Type B pancreatic cell (in vitro differentiated cells): ENCODE measurements at regions not wholly inside any gene's neighbourhood (a gene's known extent, or its start where the extent isn't known, plus 50 kb on each side); places are given as distances from the start of the nearest gene placed in this dataset.

Experiments
- DNase-seq: peaks from one replicate; pipeline ENCODE4 v3.0.0; 2021; ENCODE audit warnings: mixed read lengths; ENCODE audit not compliant: unreplicated experiment; ENCODE audit errors: extremely low spot score
- H3K27ac Mint-ChIP-seq: 2 replicates; pipeline ENCODE4 v1.8.0; 2021; ENCODE audit warnings: mild to moderate bottlenecking, mixed read lengths
- H3K27me3 Mint-ChIP-seq: 2 replicates; pipeline ENCODE4 v1.8.0; 2021; ENCODE audit warnings: mixed read lengths
- H3K36me3 Mint-ChIP-seq: 2 replicates; pipeline ENCODE4 v1.8.0; 2021; ENCODE audit warnings: mixed read lengths
- H3K4me1 Mint-ChIP-seq: one replicate; pipeline ENCODE4 v1.8.0; 2021; ENCODE audit warnings: mixed read lengths; ENCODE audit not compliant: unreplicated experiment
- H3K4me3 Mint-ChIP-seq: 2 replicates; pipeline ENCODE4 v1.8.0; 2021; ENCODE audit warnings: mild to moderate bottlenecking, mixed read lengths
- H3K9me3 Mint-ChIP-seq: 2 replicates; pipeline ENCODE4 v1.8.0; 2021; ENCODE audit warnings: mixed read lengths
- CTCF ChIP-seq: fragments of 200-600 bp; sonication (generic); conservative IDR thresholded peaks from 2 replicates; pipeline ENCODE4 v1.5.0; 2021; ENCODE audit warnings: antibody characterized with exemption, mild to moderate bottlenecking

- Mint-ChIP-seq H3K4me3 (no peak overlapping the region), H3K4me1 (no peaks in the 10 kb centered on the region), H3K27me3 (peaks cover 12% of the 10 kb centered on the region), H3K36me3 (no peaks in the 10 kb centered on the region), H3K27ac (no peak overlapping the region), H3K9me3 (no peaks in the 10 kb centered on the region)
- DNase-seq: no peak
- TF ChIP-seq CTCF: no peak
Observed at GRCh38 chr7:98707076-98707475, 90.0 kb downstream of the NPTX2 start.

DNA sequence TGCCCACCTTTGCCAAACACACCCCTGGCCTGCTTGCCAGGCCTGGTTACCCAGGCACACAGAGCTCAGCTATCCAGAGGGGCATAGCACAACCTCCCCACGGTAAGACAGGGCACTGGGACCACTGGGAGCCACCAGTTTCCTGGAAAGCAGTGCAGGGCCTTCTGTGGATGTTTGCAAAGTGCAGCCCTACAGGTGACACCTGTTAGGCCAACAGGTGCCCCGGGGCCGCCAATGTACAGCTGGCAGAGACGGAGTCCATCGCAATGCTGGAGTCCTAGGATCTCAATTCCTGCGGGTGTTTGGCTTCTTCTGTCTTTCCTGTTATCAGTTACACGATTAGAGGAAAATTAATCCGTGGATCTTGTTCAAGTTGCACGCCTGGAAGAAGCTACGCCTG, 94.9 kb downstream of the NPTX2 start:
- DNase-seq: no peak
- Mint-ChIP-seq H3K27me3 (peaks cover 21% of the 10 kb centered on the region), H3K9me3 (no peaks in the 10 kb centered on the region), H3K36me3 (no peaks in the 10 kb centered on the region), H3K27ac (no peak overlapping the region), H3K4me1 (no peaks in the 10 kb centered on the region), H3K4me3 (no peak overlapping the region)
- TF ChIP-seq CTCF: no peak

GRCh38 chr7:98713165-98713810, 96.2 kb downstream of the NPTX2 start:
- H3K36me3 Mint-ChIP-seq: no peaks in the 10 kb centered on the region

GRCh38 chr7:98719396-98719795, 102.3 kb downstream of the NPTX2 start:
- no peak for TF ChIP-seq CTCF
- DNase-seq: no peak
- Mint-ChIP-seq H3K4me1 (no peaks in the 10 kb centered on the region), H3K9me3 (no peaks in the 10 kb centered on the region), H3K36me3 (no peaks in the 10 kb centered on the region), H3K27me3 (peaks cover 13% of the 10 kb centered on the region), H3K4me3 (no peak overlapping the region), H3K27ac (no peak overlapping the region)

More at GRCh38 chr7:98713165-98713810, 96.2 kb downstream of the NPTX2 start:
- Mint-ChIP-seq H3K4me1 (no peaks in the 10 kb centered on the region), H3K27ac (no peak overlapping the region), H3K4me3 (no peak overlapping the region), H3K27me3 (peaks cover 26% of the 10 kb centered on the region), H3K9me3 (no peaks in the 10 kb centered on the region)
- no peak for TF ChIP-seq CTCF
- no peak for DNase-seq

GRCh38 chr7:98722402-98722801, 105.3 kb downstream of the NPTX2 start:
- no peaks in the 10 kb centered on the region for H3K9me3 Mint-ChIP-seq
- H3K36me3 Mint-ChIP-seq: no peaks in the 10 kb centered on the region
- H3K4me1 Mint-ChIP-seq: no peaks in the 10 kb centered on the region

More at GRCh38 chr7:98722402-98722801, 105.3 kb downstream of the NPTX2 start:
- no peak for DNase-seq
- Mint-ChIP-seq H3K4me3 (no peak overlapping the region), H3K27ac (no peak overlapping the region), H3K27me3 (peaks cover 23% of the 10 kb centered on the region)
- no peak for TF ChIP-seq CTCF
